ENCODE measurements at regions not wholly inside any gene's neighbourhood (a gene's known extent, or its start where the extent isn't known, plus 50 kb on each side); places are given as distances from the start of the nearest gene placed in this dataset.

- Mint-ChIP-seq H3K4me1 (ENCODE audit: unreplicated experiment) (no peaks in the 10 kb centered on the region), H3K36me3 (ENCODE audit: unreplicated experiment) (no peaks in the 10 kb centered on the region), H3K9me3 (ENCODE audit: unreplicated experiment) (no peaks in the 10 kb centered on the region), H3K27ac (ENCODE audit: unreplicated experiment) (no peak overlapping the region), H3K27me3 (ENCODE audit: unreplicated experiment) (peaks cover 10% of the 10 kb centered on the region), H3K4me3 (ENCODE audit: unreplicated experiment) (no peak overlapping the region)
- no peak for DNase-seq (ENCODE audit: extremely low spot score, unreplicated experiment)
- no peak for TF ChIP-seq CTCF (IDR thresholded peaks at IDR 0.05)
Observed at GRCh38 chr4:1536579-1537409, 130.6 kb upstream of the NKX1-1 start.

GRCh38 chr4:1535926-1536578, 129.8 kb upstream of the NKX1-1 start:
- Mint-ChIP-seq H3K36me3 (ENCODE audit: unreplicated experiment) (no peaks in the 10 kb centered on the region), H3K27me3 (ENCODE audit: unreplicated experiment) (peaks cover 13% of the 10 kb centered on the region), H3K4me3 (ENCODE audit: unreplicated experiment) (no peak overlapping the region), H3K27ac (ENCODE audit: unreplicated experiment) (no peak overlapping the region), H3K4me1 (ENCODE audit: unreplicated experiment) (no peaks in the 10 kb centered on the region), H3K9me3 (ENCODE audit: unreplicated experiment) (no peaks in the 10 kb centered on the region)
- TF ChIP-seq CTCF (IDR thresholded peaks at IDR 0.05), result no peak
- no peak for DNase-seq (ENCODE audit: extremely low spot score, unreplicated experiment)

DNA sequence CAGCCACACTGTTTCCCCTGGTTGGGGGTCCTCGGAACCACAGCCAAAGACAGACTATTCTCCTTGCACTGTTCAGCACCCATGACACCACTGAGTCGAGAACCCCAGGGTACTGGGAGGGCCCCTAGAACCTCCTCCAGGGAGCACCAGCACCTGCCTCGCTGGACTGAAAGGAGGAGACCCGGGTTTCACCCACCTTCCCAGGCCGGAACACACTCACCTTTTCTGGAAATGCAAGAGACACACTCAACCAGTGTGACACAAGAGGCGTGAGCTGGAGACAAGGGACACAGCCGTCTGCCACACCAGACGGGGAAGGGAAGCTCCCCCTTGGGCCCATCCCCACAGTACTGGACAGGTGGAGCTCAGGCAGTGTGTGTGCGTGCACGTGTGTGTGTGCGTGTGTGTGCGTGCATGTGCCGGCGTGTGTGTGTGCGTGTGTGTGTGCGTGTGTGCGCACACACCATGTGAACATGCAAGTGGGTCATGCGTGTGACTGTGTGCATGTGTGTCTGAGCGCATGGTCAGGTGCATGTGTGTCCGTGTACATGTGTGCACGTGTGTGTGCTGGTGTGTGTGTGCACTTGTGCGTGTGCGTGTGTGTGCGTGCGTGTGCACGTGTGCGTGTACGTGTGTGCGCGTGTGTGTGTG, 128.8 kb upstream of the NKX1-1 start:
- no peak for TF ChIP-seq CTCF (IDR thresholded peaks at IDR 0.05)
- no peak for DNase-seq (ENCODE audit: extremely low spot score, unreplicated experiment)
- Mint-ChIP-seq H3K36me3 (ENCODE audit: unreplicated experiment) (no peaks in the 10 kb centered on the region), H3K27me3 (ENCODE audit: unreplicated experiment) (peaks cover 13% of the 10 kb centered on the region), H3K4me1 (ENCODE audit: unreplicated experiment) (no peaks in the 10 kb centered on the region), H3K4me3 (ENCODE audit: unreplicated experiment) (no peak overlapping the region), H3K9me3 (ENCODE audit: unreplicated experiment) (no peaks in the 10 kb centered on the region), H3K27ac (ENCODE audit: unreplicated experiment) (no peak overlapping the region)

- Mint-ChIP-seq H3K9me3 (ENCODE audit: unreplicated experiment) (no peaks in the 10 kb centered on the region), H3K27me3 (ENCODE audit: unreplicated experiment) (peaks cover 18% of the 10 kb centered on the region), H3K27ac (ENCODE audit: unreplicated experiment) (no peak overlapping the region), H3K36me3 (ENCODE audit: unreplicated experiment) (no peaks in the 10 kb centered on the region), H3K4me3 (ENCODE audit: unreplicated experiment) (no peak overlapping the region), H3K4me1 (ENCODE audit: unreplicated experiment) (no peaks in the 10 kb centered on the region)
- no peak for TF ChIP-seq CTCF (IDR thresholded peaks at IDR 0.05)
- no peak for DNase-seq (ENCODE audit: extremely low spot score, unreplicated experiment)
Observed at GRCh38 chr4:1534095-1534872, 128.0 kb upstream of the NKX1-1 start.
